Hepatocyte (in vitro differentiated cells): ENCODE measurements at regions not wholly inside any gene's neighbourhood (a gene's known extent, or its start where the extent isn't known, plus 50 kb on each side); places are given as distances from the start of the nearest gene placed in this dataset.

Experiments used
- EZH2 ChIP-seq: fragments of 200-600 bp; sonication (generic); IDR thresholded peaks from 2 replicates; pipeline ENCODE4 v1.6.1; 2016; ENCODE audit warnings: antibody characterized with exemption, mild to moderate bottlenecking, borderline replicate concordance
- EZH2phosphoT487 ChIP-seq: fragments of 200-600 bp; sonication (generic); IDR thresholded peaks from one replicate; pipeline ENCODE4 v1.6.1; 2018; ENCODE audit warnings: antibody characterized with exemption, mild to moderate bottlenecking, low read depth, moderate library complexity; ENCODE audit not compliant: unreplicated experiment, severe bottlenecking
- TF ChIP-seq, protein P1 (sequence below): fragments of 200-600 bp; sonication (generic); IDR thresholded peaks from 2 replicates; pipeline ENCODE4 v1.5.1; 2016; ENCODE audit warnings: antibody characterized with exemption, mild to moderate bottlenecking; ENCODE audit not compliant: poor library complexity

DNA sequence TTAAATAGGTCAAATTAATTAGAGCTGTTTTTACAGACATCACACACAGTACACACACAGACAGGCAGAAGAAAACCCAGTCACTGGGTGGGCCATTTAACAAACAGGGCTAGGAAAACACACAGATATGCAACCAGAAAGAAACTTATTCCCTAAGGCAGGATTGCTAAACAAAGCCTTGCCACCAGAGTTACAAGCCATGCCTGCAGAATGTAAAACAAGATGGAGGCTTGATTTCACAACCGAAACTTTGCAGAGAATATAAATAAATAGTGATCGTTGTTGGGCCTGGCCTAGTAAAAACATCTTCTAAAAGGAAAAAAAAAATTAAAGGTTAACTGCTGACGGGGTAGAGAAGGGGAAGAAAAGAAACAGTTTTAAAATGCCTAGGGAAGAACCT, 212.3 kb downstream of the NAP1L3 start:
- TF ChIP-seq, protein P1, sequence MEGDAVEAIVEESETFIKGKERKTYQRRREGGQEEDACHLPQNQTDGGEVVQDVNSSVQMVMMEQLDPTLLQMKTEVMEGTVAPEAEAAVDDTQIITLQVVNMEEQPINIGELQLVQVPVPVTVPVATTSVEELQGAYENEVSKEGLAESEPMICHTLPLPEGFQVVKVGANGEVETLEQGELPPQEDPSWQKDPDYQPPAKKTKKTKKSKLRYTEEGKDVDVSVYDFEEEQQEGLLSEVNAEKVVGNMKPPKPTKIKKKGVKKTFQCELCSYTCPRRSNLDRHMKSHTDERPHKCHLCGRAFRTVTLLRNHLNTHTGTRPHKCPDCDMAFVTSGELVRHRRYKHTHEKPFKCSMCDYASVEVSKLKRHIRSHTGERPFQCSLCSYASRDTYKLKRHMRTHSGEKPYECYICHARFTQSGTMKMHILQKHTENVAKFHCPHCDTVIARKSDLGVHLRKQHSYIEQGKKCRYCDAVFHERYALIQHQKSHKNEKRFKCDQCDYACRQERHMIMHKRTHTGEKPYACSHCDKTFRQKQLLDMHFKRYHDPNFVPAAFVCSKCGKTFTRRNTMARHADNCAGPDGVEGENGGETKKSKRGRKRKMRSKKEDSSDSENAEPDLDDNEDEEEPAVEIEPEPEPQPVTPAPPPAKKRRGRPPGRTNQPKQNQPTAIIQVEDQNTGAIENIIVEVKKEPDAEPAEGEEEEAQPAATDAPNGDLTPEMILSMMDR = no peak
- TF ChIP-seq EZH2phosphoT487 (no peak), EZH2 (no peak)
